Liver (tissue), 3 donors: ENCODE measurements at regions not wholly inside any gene's neighbourhood (a gene's known extent, or its start where the extent isn't known, plus 50 kb on each side); places are given as distances from the start of the nearest gene placed in this dataset.
"Not testable (repeated sequence)": the region's sequence is repeated elsewhere in the genome, so short reads cannot be mapped to it uniquely, and the experiment has no call there.

Experiments
- ATF3 ChIP-seq: IDR thresholded peaks from 2 replicates; pipeline ENCODE4 v1.6.1; 2016; ENCODE audit warnings: antibody characterized with exemption
- CTCF ChIP-seq: fragments of 150-350 bp; IDR thresholded peaks from 2 replicates; pipeline ENCODE4 v1.5.1; 2017; ENCODE audit warnings: improper control_type of control experiment, low read depth, low read length; ENCODE audit not compliant: missing input control
- EGR1 ChIP-seq, 2 donors: IDR thresholded peaks; 2 replicates each; pipeline ENCODE4 v1.6.1; 2016 to 2018; ENCODE audit warnings: antibody characterized with exemption in 2 of 2, low read depth in 2 of 2
- GABPA ChIP-seq, 2 donors: IDR thresholded peaks in 1 of 2; conservative IDR thresholded peaks in 1 of 2; 2 replicates each; pipeline ENCODE4 v1.6.1; 2016; ENCODE audit warnings: antibody characterized with exemption in 2 of 2, mild to moderate bottlenecking in 1 of 2, moderate library complexity in 1 of 2
- HNF4A ChIP-seq, 2 donors: conservative IDR thresholded peaks; 2 replicates each; pipeline ENCODE4 v1.6.1; 2016; ENCODE audit warnings: antibody characterized with exemption in 2 of 2, mild to moderate bottlenecking in 2 of 2
- JUND ChIP-seq, 2 donors: IDR thresholded peaks; 2 replicates each; pipeline ENCODE4 v1.6.1; 2016; ENCODE audit warnings: antibody characterized with exemption in 2 of 2
- RAD21 ChIP-seq, 2 donors: IDR thresholded peaks; 2 replicates each; pipeline ENCODE4 v1.6.1; 2016; ENCODE audit warnings: antibody characterized with exemption in 2 of 2, mild to moderate bottlenecking in 2 of 2
- SP1 ChIP-seq: IDR thresholded peaks from 2 replicates; pipeline ENCODE4 v1.6.1; 2018; ENCODE audit warnings: antibody characterized with exemption, mild to moderate bottlenecking
- TAF1 ChIP-seq: conservative IDR thresholded peaks from 2 replicates; pipeline ENCODE4 v1.6.1; 2016; ENCODE audit warnings: antibody characterized with exemption, mild to moderate bottlenecking
- YY1 ChIP-seq: IDR thresholded peaks from 2 replicates; pipeline ENCODE4 v1.6.1; 2016; ENCODE audit warnings: antibody characterized with exemption, mild to moderate bottlenecking
- TF ChIP-seq, protein P1 (sequence below): IDR thresholded peaks from 2 replicates; pipeline ENCODE4 v1.6.1; 2016; ENCODE audit warnings: antibody characterized with exemption, mild to moderate bottlenecking
- TF ChIP-seq, protein P2 (sequence below): IDR thresholded peaks from 2 replicates; pipeline ENCODE4 v1.6.1; 2016; ENCODE audit warnings: antibody characterized with exemption
- donor health status: healthy.
- donor health status: healthy.

GRCh38 chr7:65791788-65792187 lies 81.1 kb upstream of the VKORC1L1 start:
- TF ChIP-seq CTCF; JUND (IDR thresholded peaks at IDR 0.05); GABPA (IDR thresholded peaks at IDR 0.05 in 1 of 2, conservative IDR thresholded peaks at IDR 0.05 in 1 of 2); ATF3; EGR1 (IDR thresholded peaks at IDR 0.05; ENCODE audit: low read depth in 2 of 2); TAF1; YY1; RAD21 (IDR thresholded peaks at IDR 0.05); SP1; HNF4A (conservative IDR thresholded peaks at IDR 0.05): not testable (repeated sequence)
- TF ChIP-seq, protein P1, sequence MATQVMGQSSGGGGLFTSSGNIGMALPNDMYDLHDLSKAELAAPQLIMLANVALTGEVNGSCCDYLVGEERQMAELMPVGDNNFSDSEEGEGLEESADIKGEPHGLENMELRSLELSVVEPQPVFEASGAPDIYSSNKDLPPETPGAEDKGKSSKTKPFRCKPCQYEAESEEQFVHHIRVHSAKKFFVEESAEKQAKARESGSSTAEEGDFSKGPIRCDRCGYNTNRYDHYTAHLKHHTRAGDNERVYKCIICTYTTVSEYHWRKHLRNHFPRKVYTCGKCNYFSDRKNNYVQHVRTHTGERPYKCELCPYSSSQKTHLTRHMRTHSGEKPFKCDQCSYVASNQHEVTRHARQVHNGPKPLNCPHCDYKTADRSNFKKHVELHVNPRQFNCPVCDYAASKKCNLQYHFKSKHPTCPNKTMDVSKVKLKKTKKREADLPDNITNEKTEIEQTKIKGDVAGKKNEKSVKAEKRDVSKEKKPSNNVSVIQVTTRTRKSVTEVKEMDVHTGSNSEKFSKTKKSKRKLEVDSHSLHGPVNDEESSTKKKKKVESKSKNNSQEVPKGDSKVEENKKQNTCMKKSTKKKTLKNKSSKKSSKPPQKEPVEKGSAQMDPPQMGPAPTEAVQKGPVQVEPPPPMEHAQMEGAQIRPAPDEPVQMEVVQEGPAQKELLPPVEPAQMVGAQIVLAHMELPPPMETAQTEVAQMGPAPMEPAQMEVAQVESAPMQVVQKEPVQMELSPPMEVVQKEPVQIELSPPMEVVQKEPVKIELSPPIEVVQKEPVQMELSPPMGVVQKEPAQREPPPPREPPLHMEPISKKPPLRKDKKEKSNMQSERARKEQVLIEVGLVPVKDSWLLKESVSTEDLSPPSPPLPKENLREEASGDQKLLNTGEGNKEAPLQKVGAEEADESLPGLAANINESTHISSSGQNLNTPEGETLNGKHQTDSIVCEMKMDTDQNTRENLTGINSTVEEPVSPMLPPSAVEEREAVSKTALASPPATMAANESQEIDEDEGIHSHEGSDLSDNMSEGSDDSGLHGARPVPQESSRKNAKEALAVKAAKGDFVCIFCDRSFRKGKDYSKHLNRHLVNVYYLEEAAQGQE, result not testable (repeated sequence)
- TF ChIP-seq, protein P2, sequence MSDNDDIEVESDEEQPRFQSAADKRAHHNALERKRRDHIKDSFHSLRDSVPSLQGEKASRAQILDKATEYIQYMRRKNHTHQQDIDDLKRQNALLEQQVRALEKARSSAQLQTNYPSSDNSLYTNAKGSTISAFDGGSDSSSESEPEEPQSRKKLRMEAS, result not testable (repeated sequence)
